Cardiac fibroblast (primary cell): ENCODE measurements at regions not wholly inside any gene's neighbourhood (a gene's known extent, or its start where the extent isn't known, plus 50 kb on each side); places are given as distances from the start of the nearest gene placed in this dataset.

Experiments
- DNase-seq, 2 donors: peaks; one replicate each; pipeline versions ENCODE4 v3.0.0 to v3.0.0-alpha.2; 2010; ENCODE audit warnings: low read depth in 2 of 2
- H3K4me3 ChIP-seq, 2 donors: replicated peaks in 1 of 2; 1 replicate in 1 of 2; 2 replicates in 1 of 2; pipeline ENCODE4 v1.5.1; 2011; ENCODE audit warnings: low read depth in 2 of 2, low read length in 2 of 2, mild to moderate bottlenecking in 2 of 2, moderate library complexity in 1 of 2
- CTCF ChIP-seq: IDR thresholded peaks from one replicate; pipeline ENCODE4 v1.5.1; 2011; ENCODE audit warnings: low read depth, mild to moderate bottlenecking, low read length, inconsistent platforms

- TF ChIP-seq CTCF: no peak
- DNase-seq: no peak
Measured at GRCh38 chr13:60716313-60716712, 319.3 kb downstream of the TDRD3 start.

GRCh38 chr13:60707878-60708277 lies 310.9 kb downstream of the TDRD3 start:
- peak in 1 of 2 donors; percentile 8 for DNase-seq
- TF ChIP-seq CTCF: no peak
- no peak overlapping the region for H3K4me3 ChIP-seq

More at GRCh38 chr13:60716313-60716712, 319.3 kb downstream of the TDRD3 start:
- H3K4me3 ChIP-seq: no peak overlapping the region

GRCh38 chr13:60701895-60702294 lies 304.9 kb downstream of the TDRD3 start:
- no peak for DNase-seq
- no peak overlapping the region for H3K4me3 ChIP-seq
- no peak for TF ChIP-seq CTCF

- TF ChIP-seq CTCF: no peak
- no peak for DNase-seq
Measured at GRCh38 chr13:60700994-60701393, 304.0 kb downstream of the TDRD3 start.

GRCh38 chr13:60699636-60700035 lies 302.6 kb downstream of the TDRD3 start:
- no peak overlapping the region for H3K4me3 ChIP-seq
- no peak for TF ChIP-seq CTCF
- DNase-seq: no peak

More at GRCh38 chr13:60700994-60701393, 304.0 kb downstream of the TDRD3 start:
- no peak overlapping the region for H3K4me3 ChIP-seq

DNA sequence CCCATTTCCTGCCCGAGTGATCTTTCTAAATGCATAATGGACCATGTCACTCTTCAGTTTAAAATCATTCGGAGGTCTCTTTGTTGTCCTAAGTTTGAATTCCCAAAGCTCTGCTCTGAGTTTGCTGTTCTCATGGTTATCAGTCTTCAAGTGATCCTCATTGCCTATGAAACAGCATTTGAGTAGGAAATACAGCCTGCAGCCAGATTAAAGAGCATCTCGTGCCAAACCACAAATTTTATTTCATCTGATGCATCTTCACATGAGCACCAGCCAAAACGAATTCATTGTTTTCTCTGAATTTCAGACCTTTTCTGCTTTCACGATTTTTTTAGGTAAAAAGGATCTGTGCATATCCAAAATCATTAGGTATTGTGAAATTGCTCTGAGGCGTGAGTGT lies 299.6 kb downstream of the TDRD3 start:
- no peak overlapping the region for H3K4me3 ChIP-seq
- no peak for TF ChIP-seq CTCF
- DNase-seq: no peak

DNA sequence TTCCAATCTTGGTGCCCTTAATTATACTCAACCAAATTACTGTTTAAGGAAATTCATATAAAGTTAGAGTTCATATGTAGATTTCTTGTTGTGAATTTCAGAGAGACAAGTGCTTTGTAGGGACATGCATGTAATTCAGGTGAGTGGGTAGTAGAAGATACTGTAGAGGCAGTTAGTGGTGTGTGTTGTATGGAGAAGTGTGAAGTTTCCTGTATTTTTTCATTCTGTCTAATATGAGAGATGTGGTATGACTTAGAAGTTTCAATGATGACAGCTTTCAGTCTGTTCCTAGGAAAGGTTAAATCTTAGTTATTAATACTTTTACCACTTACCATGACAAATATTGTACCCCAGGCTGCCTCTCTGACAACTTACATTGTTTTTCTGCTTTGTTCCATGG lies 294.2 kb downstream of the TDRD3 start:
- no peak for DNase-seq
- no peak overlapping the region for H3K4me3 ChIP-seq
- no peak for TF ChIP-seq CTCF
